ENCODE measurements at regions not wholly inside any gene's neighbourhood (a gene's known extent, or its start where the extent isn't known, plus 50 kb on each side); places are given as distances from the start of the nearest gene placed in this dataset.

GRCh38 chr11:29017941-29018340 lies 909.8 kb downstream of the METTL15 start:
- Mint-ChIP-seq H3K36me3 (ENCODE audit: insufficient read depth) (no peaks in the 10 kb centered on the region), H3K4me3 (no peak overlapping the region), H3K27me3 (no peaks in the 10 kb centered on the region), H3K27ac (ENCODE audit: low read depth) (no peak overlapping the region), H3K4me1 (no peaks in the 10 kb centered on the region), H3K9me3 (peaks cover 16% of the 10 kb centered on the region)
- DNase-seq (ENCODE audit: low spot score in 2 of 2) (no peak), ATAC-seq (replicated peaks; ENCODE audit: extremely low read depth, poor library complexity, severe bottlenecking) (no peak)

- ATAC-seq (replicated peaks; ENCODE audit: extremely low read depth, poor library complexity, severe bottlenecking) (no peak), DNase-seq (ENCODE audit: low spot score in 2 of 2) (no peak)
- Mint-ChIP-seq H3K36me3 (ENCODE audit: insufficient read depth) (no peaks in the 10 kb centered on the region), H3K4me3 (no peak overlapping the region), H3K27ac (ENCODE audit: low read depth) (no peak overlapping the region), H3K27me3 (no peaks in the 10 kb centered on the region), H3K4me1 (no peaks in the 10 kb centered on the region), H3K9me3 (peaks cover 17% of the 10 kb centered on the region)
Measured at GRCh38 chr11:29012507-29012906, 904.3 kb downstream of the METTL15 start.

GRCh38 chr11:29009426-29009825 lies 901.2 kb downstream of the METTL15 start:
- Mint-ChIP-seq H3K9me3 (peaks cover 14% of the 10 kb centered on the region), H3K4me1 (no peaks in the 10 kb centered on the region), H3K36me3 (ENCODE audit: insufficient read depth) (no peaks in the 10 kb centered on the region), H3K27ac (ENCODE audit: low read depth) (no peak overlapping the region), H3K27me3 (no peaks in the 10 kb centered on the region), H3K4me3 (no peak overlapping the region)
- ATAC-seq (replicated peaks; ENCODE audit: extremely low read depth, poor library complexity, severe bottlenecking) (no peak), DNase-seq (ENCODE audit: low spot score in 2 of 2) (no peak)

GRCh38 chr11:29008481-29008880 lies 900.3 kb downstream of the METTL15 start:
- H3K27me3 Mint-ChIP-seq = no peaks in the 10 kb centered on the region
- no peak overlapping the region for H3K4me3 Mint-ChIP-seq
- no peaks in the 10 kb centered on the region for H3K36me3 Mint-ChIP-seq (ENCODE audit: insufficient read depth)
- DNase-seq (ENCODE audit: low spot score in 2 of 2) (no peak), ATAC-seq (replicated peaks; ENCODE audit: extremely low read depth, poor library complexity, severe bottlenecking) (no peak)
- H3K9me3 Mint-ChIP-seq = peaks cover 14% of the 10 kb centered on the region
- H3K4me1 Mint-ChIP-seq = no peaks in the 10 kb centered on the region
- H3K27ac Mint-ChIP-seq (ENCODE audit: low read depth) = no peak overlapping the region

- no peak overlapping the region for H3K27ac Mint-ChIP-seq (ENCODE audit: low read depth)
- no peak overlapping the region for H3K4me3 Mint-ChIP-seq
- H3K27me3 Mint-ChIP-seq = no peaks in the 10 kb centered on the region
- no peak for ATAC-seq (replicated peaks; ENCODE audit: extremely low read depth, poor library complexity, severe bottlenecking)
- DNase-seq (ENCODE audit: low spot score in 2 of 2) = no peak
- no peaks in the 10 kb centered on the region for H3K36me3 Mint-ChIP-seq (ENCODE audit: insufficient read depth)
- H3K4me1 Mint-ChIP-seq = no peaks in the 10 kb centered on the region
- H3K9me3 Mint-ChIP-seq = peaks cover 6% of the 10 kb centered on the region
Measured at GRCh38 chr11:29006668-29007067, 898.5 kb downstream of the METTL15 start.

GRCh38 chr11:29005401-29005980 lies 897.3 kb downstream of the METTL15 start:
- H3K27me3 Mint-ChIP-seq = no peaks in the 10 kb centered on the region
- H3K4me1 Mint-ChIP-seq = no peaks in the 10 kb centered on the region
- no peak for DNase-seq (ENCODE audit: low spot score in 2 of 2)
- no peak overlapping the region for H3K4me3 Mint-ChIP-seq
- no peaks in the 10 kb centered on the region for H3K36me3 Mint-ChIP-seq (ENCODE audit: insufficient read depth)
- H3K9me3 Mint-ChIP-seq = peaks cover 6% of the 10 kb centered on the region
- ATAC-seq (replicated peaks; ENCODE audit: extremely low read depth, poor library complexity, severe bottlenecking) = no peak
- H3K27ac Mint-ChIP-seq (ENCODE audit: low read depth) = no peak overlapping the region

GRCh38 chr11:29002816-29003215 lies 894.6 kb downstream of the METTL15 start:
- H3K9me3 Mint-ChIP-seq = peaks cover 19% of the 10 kb centered on the region
- no peaks in the 10 kb centered on the region for H3K4me1 Mint-ChIP-seq
- H3K36me3 Mint-ChIP-seq (ENCODE audit: insufficient read depth) = no peaks in the 10 kb centered on the region
- DNase-seq (ENCODE audit: low spot score in 2 of 2) (no peak), ATAC-seq (replicated peaks; ENCODE audit: extremely low read depth, poor library complexity, severe bottlenecking) (no peak)
- H3K27ac Mint-ChIP-seq (ENCODE audit: low read depth) = no peak overlapping the region
- no peak overlapping the region for H3K4me3 Mint-ChIP-seq
- no peaks in the 10 kb centered on the region for H3K27me3 Mint-ChIP-seq

GRCh38 chr11:28999620-29000019 lies 891.4 kb downstream of the METTL15 start:
- Mint-ChIP-seq H3K4me3 (no peak overlapping the region), H3K9me3 (peaks cover 18% of the 10 kb centered on the region), H3K27ac (ENCODE audit: low read depth) (no peak overlapping the region), H3K4me1 (no peaks in the 10 kb centered on the region), H3K27me3 (no peaks in the 10 kb centered on the region), H3K36me3 (ENCODE audit: insufficient read depth) (no peaks in the 10 kb centered on the region)
- no peak for ATAC-seq (replicated peaks; ENCODE audit: extremely low read depth, poor library complexity, severe bottlenecking)
- no peak for DNase-seq (ENCODE audit: low spot score in 2 of 2)

- no peak overlapping the region for H3K27ac Mint-ChIP-seq (ENCODE audit: low read depth)
- H3K36me3 Mint-ChIP-seq (ENCODE audit: insufficient read depth) = no peaks in the 10 kb centered on the region
- no peak overlapping the region for H3K4me3 Mint-ChIP-seq
- no peaks in the 10 kb centered on the region for H3K4me1 Mint-ChIP-seq
- ATAC-seq (replicated peaks; ENCODE audit: extremely low read depth, poor library complexity, severe bottlenecking) (no peak), DNase-seq (ENCODE audit: low spot score in 2 of 2) (no peak)
- H3K27me3 Mint-ChIP-seq = no peaks in the 10 kb centered on the region
- peaks cover 5% of the 10 kb centered on the region for H3K9me3 Mint-ChIP-seq
Measured at GRCh38 chr11:28992996-28993395, 884.8 kb downstream of the METTL15 start.

- Mint-ChIP-seq H3K36me3 (ENCODE audit: insufficient read depth) (no peaks in the 10 kb centered on the region), H3K4me1 (no peaks in the 10 kb centered on the region), H3K27ac (ENCODE audit: low read depth) (no peak overlapping the region), H3K27me3 (no peaks in the 10 kb centered on the region), H3K9me3 (peaks cover 19% of the 10 kb centered on the region), H3K4me3 (no peak overlapping the region)
- DNase-seq (ENCODE audit: low spot score in 2 of 2) (no peak), ATAC-seq (replicated peaks; ENCODE audit: extremely low read depth, poor library complexity, severe bottlenecking) (no peak)
Measured at GRCh38 chr11:28984231-28984630, 876.0 kb downstream of the METTL15 start.

GRCh38 chr11:28983780-28984179 lies 875.6 kb downstream of the METTL15 start:
- H3K27me3 Mint-ChIP-seq = no peaks in the 10 kb centered on the region
- no peak overlapping the region for H3K27ac Mint-ChIP-seq (ENCODE audit: low read depth)
- no peaks in the 10 kb centered on the region for H3K36me3 Mint-ChIP-seq (ENCODE audit: insufficient read depth)
- peaks cover 19% of the 10 kb centered on the region for H3K9me3 Mint-ChIP-seq
- DNase-seq (ENCODE audit: low spot score in 2 of 2) (no peak), ATAC-seq (replicated peaks; ENCODE audit: extremely low read depth, poor library complexity, severe bottlenecking) (no peak)
- no peak overlapping the region for H3K4me3 Mint-ChIP-seq
- no peaks in the 10 kb centered on the region for H3K4me1 Mint-ChIP-seq

- DNase-seq (ENCODE audit: low spot score in 2 of 2) (no peak), ATAC-seq (replicated peaks; ENCODE audit: extremely low read depth, poor library complexity, severe bottlenecking) (no peak)
- Mint-ChIP-seq H3K9me3 (peaks cover 24% of the 10 kb centered on the region), H3K27ac (ENCODE audit: low read depth) (no peak overlapping the region), H3K36me3 (ENCODE audit: insufficient read depth) (no peaks in the 10 kb centered on the region), H3K4me1 (no peaks in the 10 kb centered on the region), H3K4me3 (no peak overlapping the region), H3K27me3 (no peaks in the 10 kb centered on the region)
Measured at GRCh38 chr11:28981381-28981780, 873.2 kb downstream of the METTL15 start.

- H3K27ac Mint-ChIP-seq (ENCODE audit: low read depth) = no peak overlapping the region
- ATAC-seq (replicated peaks; ENCODE audit: extremely low read depth, poor library complexity, severe bottlenecking) (no peak), DNase-seq (ENCODE audit: low spot score in 2 of 2) (no peak)
- H3K4me3 Mint-ChIP-seq = no peak overlapping the region
- H3K4me1 Mint-ChIP-seq = no peaks in the 10 kb centered on the region
- peaks cover 20% of the 10 kb centered on the region for H3K9me3 Mint-ChIP-seq
- H3K36me3 Mint-ChIP-seq (ENCODE audit: insufficient read depth) = no peaks in the 10 kb centered on the region
- no peaks in the 10 kb centered on the region for H3K27me3 Mint-ChIP-seq
Measured at GRCh38 chr11:28976801-28977145, 868.6 kb downstream of the METTL15 start.

All from central memory CD8-positive, alpha-beta T cell (primary cell).